ENCODE measurements at regions not wholly inside any gene's neighbourhood (a gene's known extent, or its start where the extent isn't known, plus 50 kb on each side); places are given as distances from the start of the nearest gene placed in this dataset.

- H3K27ac Mint-ChIP-seq (ENCODE audit: low read depth, unreplicated experiment): no peak overlapping the region
- no peaks in the 10 kb centered on the region for H3K4me1 Mint-ChIP-seq (ENCODE audit: insufficient read depth, unreplicated experiment)
- intact Hi-C loops (cut with micrococcal nuclease): no loop called here
- no peak for DNase-seq (ENCODE audit: unreplicated experiment)
- POLR2A ChIA-PET: interaction anchor here (0.6 to 2.2 kb wide), 2 partner anchors 13 to 34 kb away, joined by 3 to 8 read pairs; no protein-coding TSS in a partner anchor
- H3K36me3 Mint-ChIP-seq (ENCODE audit: insufficient read depth, unreplicated experiment): no peaks in the 10 kb centered on the region
- H3K4me3 Mint-ChIP-seq (ENCODE audit: unreplicated experiment): no peak overlapping the region
- H3K27me3 Mint-ChIP-seq (ENCODE audit: insufficient read depth, unreplicated experiment): peaks cover 35% of the 10 kb centered on the region
- BruUV-seq (replicated peaks): no TSS peak
- no peak for TF ChIP-seq CTCF (IDR thresholded peaks at IDR 0.05; ENCODE audit: unreplicated experiment)
- peaks cover 13% of the 10 kb centered on the region for H3K9me3 Mint-ChIP-seq (ENCODE audit: unreplicated experiment)
- CTCF ChIA-PET: interaction anchor here (0.6 to 1.3 kb wide), 4 partner anchors 9 to 167 kb away, joined by 3 to 4 read pairs (median 3); no protein-coding TSS in a partner anchor
Measured at GRCh38 chr1:226467443-226467842, 59.5 kb upstream of the PARP1 start.

DNA sequence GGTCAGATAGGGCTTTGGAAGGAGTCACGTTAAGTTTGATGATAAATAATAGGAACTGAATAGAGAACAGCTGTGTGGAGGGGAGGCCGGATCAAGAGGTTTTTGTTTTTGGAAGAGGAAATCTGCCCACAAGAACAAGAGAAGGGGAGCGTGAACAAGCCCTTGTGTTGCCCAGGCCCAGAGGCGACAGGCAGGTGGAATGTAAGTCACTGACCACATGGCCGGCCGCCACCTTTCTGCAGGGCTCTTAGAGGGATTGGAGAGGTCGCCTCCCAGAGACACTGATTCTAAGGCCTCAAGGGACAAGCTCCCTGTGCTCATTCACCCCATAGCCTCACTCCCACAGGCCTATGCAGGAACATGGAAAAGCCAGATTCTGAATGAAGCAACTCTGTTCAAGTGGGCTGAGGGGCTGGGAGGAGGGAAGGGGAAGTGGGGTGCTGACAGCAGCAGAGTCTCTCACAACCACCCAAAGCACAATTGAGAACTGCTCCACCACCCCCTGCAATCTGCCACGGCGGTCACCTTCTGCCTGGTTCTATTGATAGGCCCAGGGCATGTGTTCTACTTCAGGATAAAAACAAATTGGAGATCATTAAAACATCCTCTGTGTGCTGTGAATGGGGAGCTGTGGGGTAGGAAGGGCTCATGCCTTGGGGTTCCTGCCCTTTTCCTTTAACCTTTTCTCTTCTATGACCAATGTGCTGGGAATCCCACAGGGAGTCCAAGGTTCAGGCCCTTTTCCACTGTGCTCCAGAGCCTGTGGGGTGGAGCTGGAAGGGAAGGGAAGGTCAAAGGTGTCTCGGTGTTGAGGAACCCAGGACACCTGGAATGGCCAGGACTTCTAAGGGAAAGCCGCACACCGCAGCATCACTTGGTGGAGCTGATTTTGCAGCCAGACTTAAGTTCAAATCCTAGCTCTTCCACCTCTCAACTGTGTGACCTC is 63.3 kb upstream of the PARP1 start:
- no peak for DNase-seq (ENCODE audit: unreplicated experiment)
- Mint-ChIP-seq H3K27me3 (ENCODE audit: insufficient read depth, unreplicated experiment) (peaks cover 42% of the 10 kb centered on the region), H3K4me3 (ENCODE audit: unreplicated experiment) (no peak overlapping the region), H3K27ac (ENCODE audit: low read depth, unreplicated experiment) (no peak overlapping the region), H3K4me1 (ENCODE audit: insufficient read depth, unreplicated experiment) (no peaks in the 10 kb centered on the region), H3K9me3 (ENCODE audit: unreplicated experiment) (no peaks in the 10 kb centered on the region), H3K36me3 (ENCODE audit: insufficient read depth, unreplicated experiment) (no peaks in the 10 kb centered on the region)
- POLR2A ChIA-PET: interaction anchor here (0.6 to 1.4 kb wide), 2 partner anchors 10 to 22 kb away, joined by 3 to 5 read pairs; no protein-coding TSS in a partner anchor
- no peak for TF ChIP-seq CTCF (IDR thresholded peaks at IDR 0.05; ENCODE audit: unreplicated experiment)
- CTCF ChIA-PET: interaction anchor here (1.1 kb wide), 1 partner anchor 13 kb away, joined by 3 read pairs; no protein-coding TSS in a partner anchor
- intact Hi-C loops (cut with micrococcal nuclease): no loop called here
- BruUV-seq (replicated peaks): no TSS peak

DNA sequence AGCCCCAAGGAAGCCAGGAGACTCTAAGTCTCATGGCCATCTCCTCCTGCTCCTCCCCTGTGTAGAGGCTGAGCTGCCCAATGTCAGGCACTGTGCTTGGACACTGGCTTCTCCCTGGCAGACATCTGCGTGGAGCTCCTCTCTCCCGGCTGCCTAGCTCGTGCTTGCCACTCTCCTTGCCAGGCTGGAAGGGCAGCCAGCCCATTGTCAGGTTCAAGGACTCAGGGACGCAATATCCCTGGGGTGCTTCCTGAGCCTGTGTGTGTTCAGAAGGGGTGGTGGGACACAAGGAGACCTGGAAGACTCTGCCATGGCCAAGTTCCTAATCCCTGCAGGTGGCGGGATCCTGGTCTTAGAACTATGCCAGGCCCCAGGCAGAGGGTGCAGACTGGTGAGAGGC is 65.4 kb upstream of the PARP1 start:
- Mint-ChIP-seq H3K4me1 (ENCODE audit: insufficient read depth, unreplicated experiment) (peaks cover 8% of the 10 kb centered on the region), H3K36me3 (ENCODE audit: insufficient read depth, unreplicated experiment) (no peaks in the 10 kb centered on the region), H3K9me3 (ENCODE audit: unreplicated experiment) (no peaks in the 10 kb centered on the region), H3K27me3 (ENCODE audit: insufficient read depth, unreplicated experiment) (peaks cover 21% of the 10 kb centered on the region), H3K27ac (ENCODE audit: low read depth, unreplicated experiment) (no peak overlapping the region), H3K4me3 (ENCODE audit: unreplicated experiment) (no peak overlapping the region)
- TF ChIP-seq CTCF (IDR thresholded peaks at IDR 0.05; ENCODE audit: unreplicated experiment): no peak
- POLR2A ChIA-PET: interaction anchor here (0.6 kb wide), 1 partner anchor 460 kb away, joined by 3 read pairs; no protein-coding TSS in a partner anchor
- no peak for DNase-seq (ENCODE audit: unreplicated experiment)
- intact Hi-C loops (cut with micrococcal nuclease): no loop called here
- CTCF ChIA-PET: interaction anchor here (0.8 kb wide), 1 partner anchor 14 kb away, joined by 3 read pairs; no protein-coding TSS in a partner anchor
- no TSS peak for BruUV-seq (replicated peaks)

DNA sequence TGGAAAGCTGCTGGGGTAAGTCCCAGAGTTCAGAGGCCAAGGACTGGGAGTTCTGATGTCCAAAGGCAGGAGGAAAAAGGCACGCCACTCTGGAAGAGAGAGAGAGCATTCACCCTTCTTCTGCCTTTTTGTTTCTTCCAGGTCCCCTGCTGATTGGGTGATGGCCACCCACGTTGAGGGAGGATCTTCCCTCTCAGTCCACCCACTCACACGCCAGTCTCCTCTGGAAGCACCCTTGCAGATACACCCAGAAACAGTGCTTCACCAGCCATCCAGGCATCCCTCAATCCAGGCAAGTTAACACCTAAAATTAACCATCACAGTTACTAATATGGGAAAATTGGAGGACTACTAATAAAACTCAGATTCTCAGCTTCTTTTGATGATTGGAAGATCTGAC is 66.1 kb upstream of the PARP1 start:
- H3K4me1 Mint-ChIP-seq (ENCODE audit: insufficient read depth, unreplicated experiment): peaks cover 8% of the 10 kb centered on the region
- POLR2A ChIA-PET: interaction anchor here (0.6 kb wide), 1 partner anchor 460 kb away, joined by 3 read pairs; no protein-coding TSS in a partner anchor
- intact Hi-C loops (cut with micrococcal nuclease): no loop called here
- H3K36me3 Mint-ChIP-seq (ENCODE audit: insufficient read depth, unreplicated experiment): no peaks in the 10 kb centered on the region
- peaks cover 14% of the 10 kb centered on the region for H3K27me3 Mint-ChIP-seq (ENCODE audit: insufficient read depth, unreplicated experiment)
- no TSS peak for BruUV-seq (replicated peaks)
- no peak overlapping the region for H3K27ac Mint-ChIP-seq (ENCODE audit: low read depth, unreplicated experiment)
- no peak for DNase-seq (ENCODE audit: unreplicated experiment)
- CTCF ChIA-PET: interaction anchor here (1.4 to 2.9 kb wide), 3 partner anchors 11 to 49 kb away, joined by 4 to 7 read pairs (median 7); no protein-coding TSS in a partner anchor
- no peaks in the 10 kb centered on the region for H3K9me3 Mint-ChIP-seq (ENCODE audit: unreplicated experiment)
- TF ChIP-seq CTCF (IDR thresholded peaks at IDR 0.05; ENCODE audit: unreplicated experiment): no peak
- H3K4me3 Mint-ChIP-seq (ENCODE audit: unreplicated experiment): no peak overlapping the region

Data from MCF 10A (cell line).